ENCODE measurements at regions not wholly inside any gene's neighbourhood (a gene's known extent, or its start where the extent isn't known, plus 50 kb on each side); places are given as distances from the start of the nearest gene placed in this dataset.
"Not testable (repeated sequence)": the region's sequence is repeated elsewhere in the genome, so short reads cannot be mapped to it uniquely, and the experiment has no call there.

DNA sequence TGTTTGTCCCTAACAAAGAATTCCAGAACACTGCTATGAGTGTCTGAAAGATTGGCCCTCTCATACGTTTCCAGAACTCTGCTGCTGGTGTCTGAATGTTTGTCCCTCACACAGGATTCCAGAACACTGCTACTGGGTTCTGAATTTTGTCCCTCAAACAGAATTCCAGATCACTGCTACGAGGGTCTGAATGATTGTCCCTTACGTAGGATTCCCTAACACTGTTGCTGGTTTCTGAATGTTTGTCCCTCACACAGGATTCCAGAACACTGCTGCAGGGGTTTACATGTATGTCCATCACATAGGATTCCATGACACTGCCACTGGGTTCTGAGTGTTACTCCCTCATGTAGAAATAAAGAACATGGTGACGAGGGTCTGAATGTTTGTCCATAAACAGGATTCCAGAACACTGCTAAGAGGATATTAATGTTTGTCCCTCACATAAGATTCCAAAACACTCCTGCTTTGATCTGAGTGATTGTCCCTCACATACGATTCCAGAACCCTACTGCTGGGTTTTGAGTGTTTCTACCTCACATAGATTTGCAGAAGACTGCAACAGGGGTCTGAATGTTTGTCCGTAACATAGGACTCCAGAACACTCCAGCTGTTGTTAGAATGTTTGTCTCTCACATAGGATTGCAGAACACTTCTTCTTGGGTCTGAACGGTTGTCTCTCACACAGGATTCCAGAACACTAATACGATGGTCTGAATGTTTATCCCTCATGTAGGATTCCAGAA lies 214.4 kb downstream of the FOXD4L6 start:
- H3K4me3 ChIP-seq (ENCODE audit: low read length) = no peak overlapping the region
- TF ChIP-seq, protein P1, sequence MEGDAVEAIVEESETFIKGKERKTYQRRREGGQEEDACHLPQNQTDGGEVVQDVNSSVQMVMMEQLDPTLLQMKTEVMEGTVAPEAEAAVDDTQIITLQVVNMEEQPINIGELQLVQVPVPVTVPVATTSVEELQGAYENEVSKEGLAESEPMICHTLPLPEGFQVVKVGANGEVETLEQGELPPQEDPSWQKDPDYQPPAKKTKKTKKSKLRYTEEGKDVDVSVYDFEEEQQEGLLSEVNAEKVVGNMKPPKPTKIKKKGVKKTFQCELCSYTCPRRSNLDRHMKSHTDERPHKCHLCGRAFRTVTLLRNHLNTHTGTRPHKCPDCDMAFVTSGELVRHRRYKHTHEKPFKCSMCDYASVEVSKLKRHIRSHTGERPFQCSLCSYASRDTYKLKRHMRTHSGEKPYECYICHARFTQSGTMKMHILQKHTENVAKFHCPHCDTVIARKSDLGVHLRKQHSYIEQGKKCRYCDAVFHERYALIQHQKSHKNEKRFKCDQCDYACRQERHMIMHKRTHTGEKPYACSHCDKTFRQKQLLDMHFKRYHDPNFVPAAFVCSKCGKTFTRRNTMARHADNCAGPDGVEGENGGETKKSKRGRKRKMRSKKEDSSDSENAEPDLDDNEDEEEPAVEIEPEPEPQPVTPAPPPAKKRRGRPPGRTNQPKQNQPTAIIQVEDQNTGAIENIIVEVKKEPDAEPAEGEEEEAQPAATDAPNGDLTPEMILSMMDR (conservative IDR thresholded peaks at IDR 0.05; ENCODE audit: low read length) = no peak
- no peak for DNase-seq (ENCODE audit: low read depth)

DNA sequence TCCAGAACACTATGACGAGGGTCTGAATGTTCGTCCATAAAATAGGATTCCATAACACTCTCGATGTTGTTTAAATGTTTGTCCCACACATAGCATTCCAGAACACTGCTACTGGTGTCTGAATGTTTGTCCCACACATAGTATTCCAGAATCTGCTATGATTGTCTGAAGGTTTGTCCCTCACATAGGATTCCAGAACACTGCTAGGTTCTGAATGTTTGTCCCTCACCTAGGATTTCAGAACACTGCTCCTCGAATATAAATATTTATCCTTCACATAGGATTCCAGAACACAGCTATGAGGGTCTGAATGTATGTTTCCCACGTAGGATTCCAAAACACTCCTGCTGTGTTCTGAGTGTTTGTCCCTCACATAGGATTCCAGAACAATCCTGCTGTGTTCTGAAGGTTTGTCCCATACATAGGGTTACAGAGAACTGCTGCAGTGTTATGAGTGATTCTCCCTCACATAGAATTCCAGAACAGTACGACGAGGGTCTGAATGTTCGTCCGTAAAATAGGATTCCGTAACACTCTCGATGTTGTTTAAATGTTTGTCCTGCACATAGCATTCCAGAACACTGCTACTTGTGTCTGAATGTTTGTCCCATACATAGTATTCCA lies 215.3 kb downstream of the FOXD4L6 start:
- TF ChIP-seq, protein P1 (conservative IDR thresholded peaks at IDR 0.05; ENCODE audit: low read length) = no peak
- no peak overlapping the region for H3K4me3 ChIP-seq (ENCODE audit: low read length)
- DNase-seq (ENCODE audit: low read depth) = no peak

DNA sequence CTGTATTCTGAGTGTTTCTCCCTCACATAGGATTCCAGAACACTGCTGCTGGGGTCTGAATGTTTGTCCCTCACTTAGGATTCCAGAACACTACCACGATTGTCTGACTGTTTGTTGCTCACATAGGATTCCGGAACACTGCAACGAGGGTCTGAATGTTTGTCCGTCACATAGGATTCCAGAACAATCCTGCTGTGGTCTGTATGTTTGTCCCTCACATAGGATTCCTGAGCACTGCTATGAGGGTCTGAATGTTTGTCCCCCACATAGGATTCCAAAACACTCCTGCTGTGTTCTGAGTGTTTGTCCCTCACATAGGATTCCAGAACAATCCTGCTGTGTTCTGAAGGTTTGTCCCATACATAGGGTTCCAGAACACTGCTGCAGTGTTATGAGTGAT lies 215.8 kb downstream of the FOXD4L6 start:
- not testable (repeated sequence) for H3K4me3 ChIP-seq (ENCODE audit: low read length); DNase-seq (ENCODE audit: low read depth)

DNA sequence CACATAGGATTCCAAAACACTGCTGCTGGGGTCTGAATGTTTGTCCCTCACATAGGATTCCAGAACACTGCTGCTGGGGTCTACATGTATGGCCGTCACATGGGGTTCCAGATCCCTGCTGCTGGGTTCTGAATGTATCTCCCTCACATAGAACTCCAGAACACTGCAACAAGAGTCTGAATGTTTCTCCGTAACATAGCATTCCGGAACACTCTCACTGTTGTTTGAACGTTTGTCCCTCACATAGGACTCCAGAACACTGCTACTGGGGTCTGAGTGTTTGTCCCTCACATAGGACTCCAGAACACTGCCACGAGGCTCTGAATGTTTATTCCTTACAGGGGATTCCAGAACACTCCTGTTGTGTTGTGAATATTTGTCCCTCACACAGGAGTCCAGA lies 216.8 kb downstream of the FOXD4L6 start:
- TF ChIP-seq, protein P1 (conservative IDR thresholded peaks at IDR 0.05; ENCODE audit: low read length) = no peak
- DNase-seq (ENCODE audit: low read depth) = no peak
- no peak overlapping the region for H3K4me3 ChIP-seq (ENCODE audit: low read length)

DNA sequence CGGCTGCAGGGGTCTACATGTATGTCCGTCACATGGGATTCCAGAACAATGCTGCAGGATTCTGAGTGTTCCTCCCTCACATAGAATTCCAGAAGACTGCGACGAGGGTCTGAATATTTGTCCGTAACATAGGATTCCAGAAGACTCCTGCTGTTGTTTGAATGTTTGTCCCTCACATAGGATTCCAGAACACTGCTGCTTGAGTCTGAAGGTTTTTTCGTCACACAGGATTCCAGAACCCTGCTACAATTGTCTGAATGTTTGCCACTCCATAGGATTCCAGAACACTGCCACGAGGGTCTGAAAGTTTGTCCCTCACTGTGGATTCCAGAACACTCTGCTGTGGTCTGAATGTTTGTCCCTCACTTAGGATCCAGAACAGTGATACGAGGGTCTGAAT lies 217.5 kb downstream of the FOXD4L6 start:
- not testable (repeated sequence) for DNase-seq (ENCODE audit: low read depth); H3K4me3 ChIP-seq (ENCODE audit: low read length)

DNA sequence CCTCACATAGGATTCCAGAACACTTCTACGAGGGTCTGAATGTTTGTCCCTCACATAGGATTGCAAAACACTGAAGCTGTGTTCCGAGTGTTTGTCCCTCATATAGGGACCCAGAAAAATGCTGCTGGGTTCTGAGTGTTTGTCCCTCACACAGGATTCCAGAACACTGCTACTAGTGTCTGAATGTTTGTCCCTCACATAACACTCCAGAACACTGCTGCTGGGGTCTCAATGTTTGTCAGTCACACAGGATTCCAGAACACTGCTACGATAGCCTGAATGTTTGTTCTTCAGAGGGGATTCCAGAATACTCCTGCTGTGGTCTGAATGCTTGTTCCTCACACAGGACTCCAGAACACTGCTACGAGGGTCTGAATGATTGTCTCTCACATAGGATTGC lies 218.7 kb downstream of the FOXD4L6 start:
- DNase-seq (ENCODE audit: low read depth) = no peak
- TF ChIP-seq, protein P1 (conservative IDR thresholded peaks at IDR 0.05; ENCODE audit: low read length) = no peak
- H3K4me3 ChIP-seq (ENCODE audit: low read length) = no peak overlapping the region

DNA sequence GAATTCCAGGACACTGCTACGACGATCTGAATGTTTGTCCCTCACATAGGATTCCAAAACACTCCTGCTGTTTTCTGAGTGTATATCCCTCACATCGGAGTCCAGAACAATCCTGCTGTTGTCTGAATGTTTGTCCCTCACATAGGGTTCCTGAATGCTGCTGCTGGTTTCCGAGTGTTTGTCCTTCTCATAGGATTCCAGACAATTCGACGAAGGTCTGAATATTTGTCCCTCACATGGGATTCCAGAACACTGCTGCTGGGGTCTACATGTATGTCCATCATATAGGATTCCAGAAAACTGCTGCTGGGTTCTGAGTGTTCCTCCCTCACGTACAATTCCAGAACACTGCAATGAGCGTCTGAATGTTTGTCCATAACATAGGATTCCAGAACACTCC lies 219.4 kb downstream of the FOXD4L6 start:
- not testable (repeated sequence) for H3K4me3 ChIP-seq (ENCODE audit: low read length); DNase-seq (ENCODE audit: low read depth)

DNA sequence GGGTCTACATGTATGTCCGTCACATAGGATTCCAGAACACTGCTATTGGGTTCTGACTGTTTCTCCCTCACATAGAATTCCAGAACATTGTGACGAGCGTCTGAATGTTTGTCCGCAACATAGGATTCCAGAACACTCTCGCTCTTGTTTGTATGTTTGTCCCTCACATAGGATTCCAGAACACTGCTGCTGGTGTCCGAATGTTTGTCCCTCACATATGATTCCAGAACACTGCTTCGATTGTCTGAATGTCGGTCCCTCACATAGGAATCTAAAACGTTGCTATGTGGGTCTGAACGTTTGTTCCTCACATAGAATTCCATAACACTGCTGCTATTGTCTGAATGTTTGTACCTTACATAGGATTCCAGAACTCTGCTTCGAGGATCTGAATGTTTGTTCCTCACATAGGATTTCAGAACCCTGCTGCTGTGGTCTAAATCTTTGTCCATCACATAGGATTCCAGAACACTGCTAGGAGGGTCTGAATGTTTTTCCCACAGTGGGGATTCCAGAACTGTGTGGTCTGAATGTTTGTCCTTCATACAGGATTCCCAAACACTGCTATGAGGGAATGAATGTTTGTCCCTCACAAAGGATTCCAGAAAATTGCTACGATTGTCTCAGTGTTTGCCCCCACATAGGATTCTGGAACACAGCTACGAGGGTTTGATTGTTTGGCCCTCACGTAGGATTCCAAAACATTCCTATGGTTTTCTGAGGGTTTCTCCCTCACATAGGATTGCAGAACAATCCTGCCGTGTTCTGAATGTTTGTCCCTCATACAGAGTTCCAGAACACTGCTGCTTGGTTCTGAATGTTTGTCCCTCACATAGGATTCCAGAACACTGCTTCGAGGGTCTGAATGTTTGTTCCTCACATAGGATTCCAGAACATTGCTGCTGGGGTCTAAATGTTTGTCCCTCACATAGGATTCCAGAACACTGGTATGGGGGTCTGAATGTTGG lies 220.5 kb downstream of the FOXD4L6 start:
- TF ChIP-seq, protein P1 (conservative IDR thresholded peaks at IDR 0.05; ENCODE audit: low read length) = no peak
- no peak for DNase-seq (ENCODE audit: low read depth)
- no peak overlapping the region for H3K4me3 ChIP-seq (ENCODE audit: low read length)

DNA sequence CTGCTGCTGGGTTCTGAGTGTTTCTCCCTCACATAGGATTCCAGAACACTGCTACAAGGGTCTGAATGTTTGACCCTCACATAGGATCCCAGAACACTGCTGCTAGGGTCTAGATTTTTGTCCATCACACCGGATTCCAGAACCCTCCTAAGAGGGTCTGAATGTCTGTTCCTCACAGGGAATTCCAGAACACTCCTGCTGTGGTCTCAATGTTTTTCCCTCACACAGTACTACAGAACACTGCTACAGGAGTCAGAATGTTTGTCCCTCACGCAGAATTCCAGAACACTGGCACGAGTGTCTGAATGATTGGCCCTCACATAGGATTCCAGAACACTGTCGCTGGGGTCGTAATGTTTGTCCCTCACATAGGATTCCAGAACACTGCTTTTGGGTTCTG lies 221.6 kb downstream of the FOXD4L6 start:
- not testable (repeated sequence) for DNase-seq (ENCODE audit: low read depth); H3K4me3 ChIP-seq (ENCODE audit: low read length)

DNA sequence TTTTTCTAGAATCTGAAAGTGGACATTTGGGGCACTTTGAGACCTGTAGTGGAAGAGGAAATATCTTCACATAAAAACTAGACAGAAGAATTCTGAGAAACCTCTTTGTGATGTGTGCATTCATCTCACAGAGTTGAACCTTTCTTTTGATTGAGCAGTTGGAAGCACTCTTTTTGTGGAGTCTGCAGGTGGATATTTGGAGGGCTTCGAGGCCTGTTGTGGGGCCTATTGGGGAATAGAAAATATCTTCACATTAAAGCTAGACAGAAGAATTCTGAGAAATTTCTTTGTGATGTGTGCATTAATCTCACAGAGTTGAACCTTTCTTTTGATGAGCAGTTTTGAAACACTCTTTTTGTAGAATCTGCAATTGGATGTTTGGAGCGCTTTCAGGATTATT lies 236.2 kb downstream of the FOXD4L6 start:
- DNase-seq (ENCODE audit: low read depth); H3K4me3 ChIP-seq (ENCODE audit: low read length): not testable (repeated sequence)

DNA sequence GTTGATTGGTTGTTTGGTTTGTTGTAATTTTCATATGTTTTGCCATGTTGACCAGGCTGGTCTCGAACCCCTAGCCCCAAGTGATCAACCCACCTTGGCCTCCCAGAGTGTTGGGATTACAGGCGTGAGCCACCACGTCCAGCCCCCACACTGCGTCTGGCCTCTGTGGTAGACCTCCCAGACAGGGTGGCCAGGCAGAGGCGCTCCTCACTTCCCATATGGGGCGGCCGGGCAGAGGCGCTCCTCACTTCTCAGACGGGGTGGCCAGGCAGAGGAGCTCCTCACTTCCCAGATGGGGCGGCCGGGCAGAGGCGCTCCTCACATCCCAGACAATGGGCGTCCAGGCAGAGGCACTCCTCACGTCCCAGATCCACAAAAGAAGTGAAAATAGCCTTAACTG lies 242.6 kb downstream of the FOXD4L6 start:
- H3K4me3 ChIP-seq (ENCODE audit: low read length) = not testable (repeated sequence)

DNA sequence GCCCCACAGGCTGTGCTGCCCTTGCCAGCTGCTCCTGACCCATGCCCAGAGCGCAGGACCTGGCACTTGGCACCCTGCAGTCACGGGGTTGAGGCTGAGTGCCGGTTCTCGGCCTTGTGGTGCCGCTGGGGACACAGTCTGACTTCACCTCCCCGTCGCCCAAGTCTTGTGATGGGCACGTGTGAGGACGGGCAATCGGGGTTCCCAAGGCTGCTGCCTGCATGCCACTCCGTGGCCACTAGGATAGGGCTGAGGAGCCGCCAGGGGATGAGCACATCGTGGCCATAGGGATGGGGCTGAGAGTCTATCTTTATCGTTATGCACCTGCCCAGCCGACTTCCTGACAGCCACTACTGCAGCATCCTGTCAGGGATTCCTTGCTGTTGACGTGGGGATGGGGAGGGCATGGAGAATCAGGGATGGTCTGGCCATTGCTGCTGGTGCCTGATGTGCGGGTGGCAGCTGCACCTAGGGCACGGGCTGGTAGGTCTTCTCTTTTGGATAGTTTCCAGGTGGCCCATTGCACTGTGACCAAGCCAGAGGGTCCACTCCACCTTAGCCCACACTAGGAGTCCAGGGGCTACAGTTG lies 243.5 kb downstream of the FOXD4L6 start:
- H3K4me3 ChIP-seq (ENCODE audit: low read length); DNase-seq (ENCODE audit: low read depth): not testable (repeated sequence)

More for the DNA sequence above, 242.6 kb downstream of the FOXD4L6 start:
- not testable (repeated sequence) for DNase-seq (ENCODE audit: low read depth)

Measured in AG10803 (cell line).